Endometrial microvascular endothelial cells (primary cell): ENCODE measurements at regions not wholly inside any gene's neighbourhood (a gene's known extent, or its start where the extent isn't known, plus 50 kb on each side); places are given as distances from the start of the nearest gene placed in this dataset.

ENCODE experiments used
- in situ Hi-C: cut with HindIII; loops from 2 replicates; pipeline ENCODE4 v1.10.0; 2017; ENCODE audit warnings: low sequenced_read_pairs, low pct_unique_long_range_greater_than_20kb; ENCODE audit errors: inconsistent ontology term

- in situ Hi-C loops, result no loop called here
Observed at GRCh38 chr16:18069683-18070082, 266.9 kb downstream of the NPIPA8 start.

- in situ Hi-C loops, result no loop called here
Observed at GRCh38 chr16:18068477-18068876, 268.1 kb downstream of the NPIPA8 start.

GRCh38 chr16:18062713-18063112 lies 273.8 kb downstream of the NPIPA8 start:
- in situ Hi-C loops, result no loop called here

- in situ Hi-C loops, result no loop called here
Observed at GRCh38 chr16:18060351-18060750, 276.2 kb downstream of the NPIPA8 start.

- in situ Hi-C loops, result no loop called here
Observed at GRCh38 chr16:18059577-18059976, 277.0 kb downstream of the NPIPA8 start.

- in situ Hi-C loops, result no loop called here
Observed at GRCh38 chr16:18059089-18059488, 277.4 kb downstream of the NPIPA8 start.

GRCh38 chr16:18055411-18055916 lies 281.1 kb downstream of the NPIPA8 start:
- in situ Hi-C loops, result no loop called here

- in situ Hi-C loops, result no loop called here
Observed at GRCh38 chr16:18050777-18051176, 285.8 kb downstream of the NPIPA8 start.

- in situ Hi-C loops, result no loop called here
Observed at GRCh38 chr16:18050234-18050633, 286.3 kb downstream of the NPIPA8 start.

- in situ Hi-C loops, result no loop called here
Observed at GRCh38 chr16:18049547-18050133, 286.9 kb downstream of the NPIPA8 start.

- in situ Hi-C loops, result no loop called here
Observed at GRCh38 chr16:18048853-18049546, 287.5 kb downstream of the NPIPA8 start.

- in situ Hi-C loops, result no loop called here
Observed at GRCh38 chr16:18047761-18048160, 288.8 kb downstream of the NPIPA8 start.

GRCh38 chr16:18045356-18045755 lies 291.2 kb downstream of the NPIPA8 start:
- in situ Hi-C loops, result no loop called here

- in situ Hi-C loops, result no loop called here
Observed at GRCh38 chr16:18041864-18042834, 294.4 kb downstream of the NPIPA8 start.

GRCh38 chr16:18039931-18040330 lies 296.6 kb downstream of the NPIPA8 start:
- in situ Hi-C loops, result no loop called here

GRCh38 chr16:18037051-18037450 lies 299.5 kb downstream of the NPIPA8 start:
- in situ Hi-C loops, result no loop called here

- in situ Hi-C loops, result no loop called here
Observed at GRCh38 chr16:18024611-18025010, 311.9 kb downstream of the NPIPA8 start.

GRCh38 chr16:18018376-18018775 lies 318.2 kb downstream of the NPIPA8 start:
- in situ Hi-C loops, result no loop called here

- in situ Hi-C loops, result no loop called here
Observed at GRCh38 chr16:18013863-18014262, 322.7 kb downstream of the NPIPA8 start.
